Stimulated activated CD4-positive, alpha-beta T cell treated with anti-CD3 and anti-CD28 coated beads, Interleukin-4, amount 100 ng/mL, for 1 hour (primary cell): ENCODE measurements at regions not wholly inside any gene's neighbourhood (a gene's known extent, or its start where the extent isn't known, plus 50 kb on each side); places are given as distances from the start of the nearest gene placed in this dataset.

Source experiments
- DNase-seq: peaks from one replicate; pipeline ENCODE4 v3.0.0-alpha.2; 2020

DNA sequence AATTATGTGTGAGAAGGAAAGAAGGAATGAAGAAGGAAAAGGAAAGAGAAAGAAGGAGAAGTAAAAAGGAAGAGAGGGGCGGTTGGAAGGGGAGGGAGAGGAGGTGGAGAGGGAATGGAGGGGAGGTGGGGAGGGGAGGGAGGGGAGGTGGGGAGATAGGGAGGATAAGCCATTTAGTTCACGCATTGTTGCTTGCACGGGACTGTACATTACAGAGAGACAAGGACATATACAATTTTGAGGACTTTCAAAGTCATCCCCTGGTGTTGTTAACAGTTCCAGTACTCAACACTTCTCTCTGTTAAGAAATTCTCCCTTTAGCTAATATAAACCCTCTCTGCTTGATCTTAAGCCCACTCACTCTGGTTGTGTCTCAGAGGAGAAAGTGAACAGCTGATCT, 312.5 kb downstream of the GRIN2B start:
- no peak for DNase-seq

DNA sequence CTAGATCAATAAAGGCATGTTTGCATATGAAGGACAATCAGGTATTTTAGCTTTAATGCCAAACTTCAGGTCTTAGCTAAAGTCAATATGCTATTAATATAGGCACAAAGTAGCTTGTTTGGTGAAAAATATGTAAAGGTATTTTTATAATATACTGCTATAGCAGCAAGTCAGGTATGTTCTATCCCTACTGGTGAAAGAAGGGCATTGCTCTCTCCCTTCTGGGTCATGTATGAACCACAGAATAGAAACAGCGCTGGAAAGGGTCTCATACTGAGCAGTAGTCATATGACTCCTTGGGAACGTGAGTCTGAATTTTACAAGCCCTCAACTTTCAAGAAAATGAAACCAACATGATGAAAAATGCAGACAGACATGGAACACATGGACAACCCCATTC, 314.6 kb downstream of the GRIN2B start:
- DNase-seq = no peak

DNA sequence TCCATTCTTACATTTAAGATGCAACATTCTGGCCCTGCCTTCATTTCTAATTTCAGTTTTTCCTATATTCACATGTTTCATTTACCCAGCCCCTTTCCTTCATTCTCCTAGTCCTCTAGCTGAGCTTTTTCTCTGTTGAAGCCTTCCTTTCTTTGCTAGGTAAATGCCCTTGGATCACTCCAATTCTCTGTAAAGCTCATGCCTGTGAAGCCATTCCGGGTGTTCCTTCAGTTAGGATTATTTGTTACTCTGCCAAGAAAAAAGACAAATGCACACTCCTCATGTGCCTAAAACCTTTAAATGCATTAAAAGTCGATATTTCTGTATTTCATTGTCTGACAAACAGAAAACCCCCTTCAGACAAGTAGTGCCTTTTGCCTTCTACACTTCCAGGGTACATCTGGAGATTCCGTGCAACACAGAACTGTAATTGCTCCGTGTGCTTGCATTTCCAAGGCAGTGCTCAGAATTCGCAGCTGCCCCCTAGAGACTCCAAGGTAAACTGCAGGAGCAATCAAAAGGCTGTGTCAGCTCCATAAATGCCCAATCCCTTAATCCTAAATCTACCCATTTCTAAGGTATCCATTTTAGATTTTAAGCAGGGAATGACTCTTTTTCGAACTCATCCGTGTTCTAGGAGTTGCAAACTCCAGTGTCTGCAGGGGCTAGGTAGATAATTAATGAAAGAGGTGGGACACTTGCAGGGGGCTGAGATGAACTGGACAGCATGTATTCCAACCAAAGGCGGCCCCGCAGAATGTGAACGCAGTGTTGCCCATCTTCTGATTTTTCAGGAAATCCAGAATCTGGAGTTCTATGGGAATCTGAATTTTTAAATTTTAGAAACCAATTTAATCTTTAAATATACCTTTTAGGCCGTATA, 320.2 kb downstream of the GRIN2B start:
- peak; percentile 7 for DNase-seq

DNA sequence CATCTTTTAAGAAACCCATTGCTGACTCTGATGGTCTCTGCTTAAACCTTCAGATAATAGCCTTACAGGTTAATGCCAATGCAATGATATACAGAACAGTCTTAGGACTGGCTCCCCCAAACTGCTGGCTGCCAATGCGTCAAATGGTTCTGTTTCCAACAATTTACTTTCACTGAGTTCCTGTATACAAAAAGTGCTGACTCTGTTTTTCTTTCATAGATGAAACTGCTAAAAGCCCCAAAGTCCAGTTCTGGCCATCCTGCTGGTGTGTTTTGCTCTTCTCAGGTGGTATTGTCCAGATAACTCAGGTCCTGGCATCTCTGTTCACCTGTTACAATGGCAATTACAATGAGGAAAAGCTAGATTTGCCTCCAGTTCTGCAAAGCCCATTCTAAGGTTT, 326.9 kb downstream of the GRIN2B start:
- no peak for DNase-seq

DNA sequence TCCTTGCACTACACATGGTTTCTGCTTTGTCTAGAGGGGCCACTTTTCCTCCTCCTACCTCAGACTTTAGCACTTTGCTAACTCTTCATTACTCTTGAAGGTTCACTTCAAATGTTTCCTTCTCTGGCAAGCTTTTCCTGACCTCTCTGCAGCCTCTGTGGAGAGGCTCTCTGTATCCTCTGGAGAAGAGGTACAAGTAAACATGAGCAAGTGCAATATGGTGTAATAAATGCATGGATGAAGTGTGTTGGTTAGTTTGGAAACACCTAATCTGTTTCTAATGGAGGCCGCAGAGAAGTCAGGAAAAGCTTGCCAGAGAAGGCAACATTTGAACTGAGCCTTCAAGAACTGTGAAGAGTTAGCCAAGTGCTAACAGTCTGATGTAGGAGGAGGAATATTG, 329.3 kb downstream of the GRIN2B start:
- DNase-seq = no peak

DNA sequence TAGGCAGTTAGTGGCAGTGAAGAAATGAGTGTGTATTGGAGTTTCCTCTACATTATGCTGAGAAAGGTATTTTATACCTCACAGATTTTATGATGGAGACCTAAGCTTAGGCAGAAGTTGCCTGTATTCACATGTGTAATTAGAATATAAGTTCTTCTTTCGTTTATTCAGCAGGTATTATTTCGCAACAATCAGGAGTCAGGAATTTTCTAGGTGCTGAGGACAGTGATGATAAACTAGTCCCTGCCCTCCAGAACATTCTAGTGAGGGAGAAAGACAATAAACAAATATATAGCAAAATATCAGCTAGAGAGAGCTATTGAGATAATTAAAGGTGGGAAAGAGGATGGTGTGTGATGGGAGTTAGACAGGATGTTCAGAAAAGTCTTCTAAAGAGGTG, 345.7 kb downstream of the GRIN2B start:
- DNase-seq = no peak

DNA sequence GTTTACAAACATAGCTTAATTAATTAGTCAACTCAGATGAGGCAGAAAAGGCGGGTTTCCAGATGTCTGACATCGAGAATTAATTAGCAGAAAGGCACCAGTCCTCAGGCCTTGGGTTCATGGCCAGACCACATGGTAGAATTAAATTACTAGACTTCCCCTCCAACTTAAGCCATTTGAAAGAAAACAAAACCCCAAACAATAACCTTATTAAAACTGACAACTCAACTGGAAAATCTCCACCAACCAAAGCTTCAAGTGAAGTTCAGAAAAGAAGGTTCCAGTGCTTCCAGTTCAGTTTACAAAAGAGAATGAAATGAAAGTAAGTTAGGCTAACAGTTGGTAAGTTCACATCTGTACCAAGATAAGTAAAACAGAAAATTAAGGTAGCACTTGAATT, 349.5 kb downstream of the GRIN2B start:
- no peak for DNase-seq

DNA sequence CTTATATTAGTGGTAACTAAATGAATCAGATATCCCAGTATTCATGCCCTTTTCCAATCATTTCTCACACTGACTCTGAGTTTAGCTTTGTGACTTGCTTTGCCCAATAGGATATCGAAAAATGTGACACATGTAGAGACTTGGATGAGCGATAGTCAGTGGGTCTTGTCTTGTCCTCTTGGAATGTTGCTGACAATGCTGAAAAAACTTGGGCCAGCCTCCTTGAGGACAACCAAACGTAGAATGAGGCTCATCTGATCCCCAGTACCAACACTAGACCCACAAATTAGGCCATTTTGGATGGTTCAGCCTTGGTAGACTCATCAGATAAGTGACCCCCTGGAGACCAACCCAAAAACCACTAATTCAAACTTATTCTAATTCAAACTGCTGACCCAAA, 351.0 kb downstream of the GRIN2B start:
- DNase-seq = no peak

DNA sequence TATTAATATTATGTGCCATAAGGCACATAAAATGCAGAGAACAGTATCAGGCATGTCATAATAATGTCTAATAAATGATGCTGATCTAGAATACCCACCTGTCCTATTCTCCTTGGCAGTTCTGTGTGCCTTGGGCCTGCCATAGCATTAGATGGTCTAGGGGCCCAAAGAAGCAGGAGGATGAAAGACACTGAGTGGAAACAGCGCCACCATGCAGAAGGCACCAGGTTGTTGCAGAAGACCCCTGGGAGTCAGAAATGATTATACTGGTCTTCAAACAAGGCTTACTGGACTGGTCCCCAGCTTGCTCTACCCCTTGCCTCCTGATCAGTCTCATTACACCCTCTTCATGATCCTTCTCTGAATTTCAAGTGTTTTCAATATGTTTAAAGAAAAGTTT, 353.3 kb downstream of the GRIN2B start:
- DNase-seq = no peak

DNA sequence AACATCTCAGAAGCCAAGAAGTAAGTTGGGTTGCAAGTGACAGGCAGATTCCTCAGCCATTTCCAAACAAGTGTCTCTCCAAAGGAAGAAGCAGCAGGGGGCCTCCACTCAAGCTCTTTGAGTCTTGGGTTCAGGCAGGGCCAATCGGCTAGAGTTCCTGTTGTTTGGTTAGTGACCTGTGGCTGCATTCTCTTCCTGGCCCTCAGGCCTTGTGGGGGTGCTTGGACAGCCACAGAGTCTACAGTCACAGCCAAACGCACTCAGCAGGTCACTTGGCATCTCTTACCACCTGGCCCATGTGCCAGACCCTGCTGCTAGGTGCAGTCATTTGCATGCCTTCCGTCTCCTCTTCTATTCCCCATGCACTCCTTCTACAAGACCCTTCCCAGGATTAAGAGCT, 353.9 kb downstream of the GRIN2B start:
- no peak for DNase-seq

DNA sequence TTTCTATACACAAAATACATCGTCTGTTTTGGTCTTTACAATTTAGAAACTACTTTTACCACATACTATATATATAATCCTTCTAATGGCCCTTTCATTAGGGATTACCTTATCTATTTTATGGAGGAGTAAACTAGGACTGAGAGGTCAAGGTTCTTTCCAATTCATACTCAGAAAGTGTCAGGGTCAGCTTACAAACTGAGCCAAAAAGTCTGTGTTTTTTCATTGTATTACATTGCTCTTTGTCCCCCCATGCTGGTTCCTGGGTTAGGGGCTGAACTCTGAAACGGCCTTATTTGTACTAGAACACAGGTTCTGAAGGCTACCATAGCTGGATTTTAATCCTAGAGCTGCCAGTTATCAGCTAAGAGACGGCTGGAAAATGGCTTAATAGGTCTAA, 368.1 kb downstream of the GRIN2B start:
- DNase-seq = no peak

DNA sequence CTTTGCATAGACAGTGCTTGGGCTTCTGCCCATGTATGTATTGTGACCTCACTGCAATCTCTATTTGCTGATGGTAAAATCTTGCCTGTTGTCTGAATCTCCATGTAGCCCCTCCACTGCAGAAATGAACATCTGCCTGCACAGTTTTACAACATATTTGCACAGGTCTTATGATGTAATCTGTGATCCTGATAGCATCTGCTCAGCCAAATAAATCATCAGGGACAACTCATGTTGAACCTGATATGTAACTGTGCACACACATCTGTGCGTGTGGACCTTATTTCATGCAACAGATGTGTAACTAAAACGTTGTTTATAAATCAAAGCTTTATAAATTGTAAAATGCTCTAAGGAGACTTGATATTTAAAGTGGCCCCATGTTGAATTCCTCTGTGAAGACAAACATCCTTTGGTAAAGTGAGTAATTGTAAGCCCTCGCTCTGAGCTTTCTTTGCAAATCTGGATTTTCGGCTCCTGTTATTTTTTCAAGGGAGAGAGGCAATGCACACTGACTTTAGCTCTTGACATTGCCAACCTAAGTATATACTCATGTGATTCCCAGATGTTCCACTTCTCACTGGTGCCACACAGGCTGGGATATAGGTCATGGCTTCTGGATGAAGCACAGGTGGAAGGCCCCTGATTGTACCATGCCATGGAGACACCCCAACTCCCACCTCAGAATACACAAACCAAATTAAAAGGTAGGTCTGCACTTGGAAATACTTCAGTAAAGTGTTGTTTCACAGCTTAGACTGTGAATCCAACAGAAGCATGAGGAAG, 371.3 kb downstream of the GRIN2B start:
- DNase-seq = no peak

DNA sequence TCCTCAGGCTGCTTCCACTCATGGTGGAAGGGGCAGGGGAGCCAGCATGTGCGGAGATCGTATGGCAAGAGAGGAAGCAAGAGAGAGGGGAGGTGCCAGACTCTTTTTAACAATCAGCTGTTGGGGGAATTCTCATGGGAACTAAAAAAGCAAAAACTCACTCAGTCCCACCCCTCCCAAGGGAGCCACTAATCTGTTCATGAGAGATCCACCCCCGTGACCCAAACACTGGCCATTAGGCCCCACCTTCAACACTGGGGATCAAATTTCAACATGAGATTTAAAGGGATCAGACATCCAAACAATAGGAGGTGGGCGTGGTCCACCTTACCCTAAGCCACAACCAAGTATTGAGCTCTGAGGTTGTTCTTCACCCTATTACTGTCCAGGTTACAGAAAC, 375.1 kb downstream of the GRIN2B start:
- DNase-seq = no peak

DNA sequence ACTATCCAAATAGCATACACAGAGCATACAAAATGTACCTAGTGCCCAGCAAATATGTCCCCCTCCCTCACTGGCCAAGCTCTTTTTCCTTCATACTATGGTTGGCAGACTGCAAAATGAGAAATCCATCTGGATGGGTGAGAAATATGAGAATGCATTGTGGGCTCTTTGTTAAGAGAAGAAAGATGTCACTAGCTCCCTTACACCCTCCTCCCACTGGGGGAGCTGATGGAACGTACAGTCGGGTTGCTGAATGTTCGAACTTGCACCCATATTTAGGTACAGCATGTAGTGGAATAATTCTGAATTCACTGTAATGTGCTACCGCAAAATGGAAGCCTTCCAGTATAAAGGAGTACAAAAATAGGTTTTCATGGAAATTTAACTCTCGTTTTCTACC, 377.4 kb downstream of the GRIN2B start:
- DNase-seq = no peak

DNA sequence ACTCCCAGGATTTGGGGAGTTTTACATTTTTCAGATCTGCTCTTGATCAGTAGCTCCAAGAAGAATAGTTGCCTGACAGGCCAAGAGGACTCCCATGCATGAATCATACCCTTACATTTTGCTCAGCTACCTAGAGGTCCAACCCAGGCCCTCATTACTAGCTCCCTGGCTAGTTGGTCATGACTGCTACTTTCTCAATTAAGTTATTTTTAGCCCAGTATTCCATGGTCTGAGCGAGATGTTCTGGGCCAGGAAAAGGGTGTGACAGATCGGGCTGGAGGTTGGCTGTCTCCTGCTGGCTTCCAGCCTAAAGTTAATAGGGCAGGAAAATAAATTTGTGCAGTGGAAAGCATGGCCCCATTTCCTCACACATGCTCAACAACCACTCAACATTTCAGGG, 379.2 kb downstream of the GRIN2B start:
- DNase-seq = no peak

DNA sequence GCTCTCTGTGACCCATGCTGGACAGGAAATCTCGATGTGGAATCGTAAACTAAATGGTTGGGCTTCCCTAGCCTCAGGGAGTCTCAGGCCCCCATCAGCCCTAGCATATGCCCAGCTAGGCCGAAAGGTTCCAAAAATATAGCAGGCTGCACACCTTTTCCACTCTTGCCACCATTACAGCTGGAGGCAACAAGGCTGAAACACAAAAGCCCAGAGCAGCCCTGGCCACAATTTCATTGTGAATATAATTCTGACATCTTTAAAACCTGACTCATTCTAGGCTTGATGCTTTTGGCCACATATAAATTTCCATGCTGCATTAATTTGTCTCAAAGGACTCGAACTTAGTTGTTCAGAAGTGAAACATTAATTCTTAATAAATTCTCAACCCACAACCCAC, 382.2 kb downstream of the GRIN2B start:
- no peak for DNase-seq

DNA sequence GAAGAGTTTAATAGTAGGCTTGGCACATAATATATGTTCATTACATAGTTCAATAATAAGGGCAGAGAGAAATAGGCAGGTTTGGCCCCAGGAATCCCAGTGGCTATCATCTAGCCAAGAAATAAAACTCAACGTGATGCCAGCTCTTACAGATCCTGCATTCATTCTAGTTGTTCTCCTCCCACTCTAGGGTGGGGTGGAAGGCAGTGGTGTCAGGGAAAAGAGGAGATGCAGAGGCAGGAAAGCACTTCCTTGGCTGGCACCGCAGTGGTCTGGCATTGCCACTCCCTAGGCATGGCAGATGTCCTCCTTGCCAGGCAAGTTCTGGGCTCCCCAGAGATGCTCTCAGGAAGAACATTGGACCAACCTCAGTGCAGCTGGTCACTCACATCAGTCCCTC, 383.6 kb downstream of the GRIN2B start:
- DNase-seq = no peak

DNA sequence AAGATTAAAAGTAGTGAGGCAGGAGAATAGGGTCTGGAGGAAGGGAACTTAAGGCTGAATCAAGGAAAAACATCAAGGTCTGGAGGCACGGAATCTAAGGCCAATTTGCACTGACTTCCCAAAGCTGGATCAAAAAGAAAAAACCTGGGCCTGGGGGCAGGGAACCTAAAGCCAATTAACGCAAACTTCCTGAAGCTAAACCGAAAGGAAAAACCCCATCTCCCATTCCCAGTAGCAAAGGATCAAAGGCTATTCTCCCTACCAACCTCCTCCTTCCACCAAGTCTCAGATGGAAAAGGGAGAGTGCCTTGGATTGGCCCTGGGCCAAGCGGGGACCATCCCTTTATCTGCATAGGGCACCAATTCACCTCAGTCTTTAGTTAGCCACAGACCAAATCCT, 384.2 kb downstream of the GRIN2B start:
- no peak for DNase-seq

DNA sequence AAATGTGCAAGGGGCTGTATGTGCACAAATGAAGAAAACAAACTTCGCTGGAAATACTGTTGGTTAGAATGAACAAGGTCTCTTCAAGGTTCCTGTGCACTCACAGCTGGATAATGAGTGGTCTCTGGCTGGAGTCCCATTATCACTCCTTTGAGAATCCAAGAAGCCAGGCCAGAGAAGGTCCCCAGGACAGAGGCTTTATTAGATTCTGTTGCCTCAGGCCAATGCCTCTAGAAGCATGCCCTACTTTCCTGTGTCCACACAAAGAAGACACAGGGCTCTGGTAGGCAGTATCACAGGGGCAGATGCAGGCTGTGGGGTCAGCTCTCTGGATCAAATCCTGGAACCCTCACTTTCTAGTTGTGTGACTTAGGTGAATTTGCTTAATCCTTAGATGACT, 384.7 kb downstream of the GRIN2B start:
- DNase-seq = no peak

DNA sequence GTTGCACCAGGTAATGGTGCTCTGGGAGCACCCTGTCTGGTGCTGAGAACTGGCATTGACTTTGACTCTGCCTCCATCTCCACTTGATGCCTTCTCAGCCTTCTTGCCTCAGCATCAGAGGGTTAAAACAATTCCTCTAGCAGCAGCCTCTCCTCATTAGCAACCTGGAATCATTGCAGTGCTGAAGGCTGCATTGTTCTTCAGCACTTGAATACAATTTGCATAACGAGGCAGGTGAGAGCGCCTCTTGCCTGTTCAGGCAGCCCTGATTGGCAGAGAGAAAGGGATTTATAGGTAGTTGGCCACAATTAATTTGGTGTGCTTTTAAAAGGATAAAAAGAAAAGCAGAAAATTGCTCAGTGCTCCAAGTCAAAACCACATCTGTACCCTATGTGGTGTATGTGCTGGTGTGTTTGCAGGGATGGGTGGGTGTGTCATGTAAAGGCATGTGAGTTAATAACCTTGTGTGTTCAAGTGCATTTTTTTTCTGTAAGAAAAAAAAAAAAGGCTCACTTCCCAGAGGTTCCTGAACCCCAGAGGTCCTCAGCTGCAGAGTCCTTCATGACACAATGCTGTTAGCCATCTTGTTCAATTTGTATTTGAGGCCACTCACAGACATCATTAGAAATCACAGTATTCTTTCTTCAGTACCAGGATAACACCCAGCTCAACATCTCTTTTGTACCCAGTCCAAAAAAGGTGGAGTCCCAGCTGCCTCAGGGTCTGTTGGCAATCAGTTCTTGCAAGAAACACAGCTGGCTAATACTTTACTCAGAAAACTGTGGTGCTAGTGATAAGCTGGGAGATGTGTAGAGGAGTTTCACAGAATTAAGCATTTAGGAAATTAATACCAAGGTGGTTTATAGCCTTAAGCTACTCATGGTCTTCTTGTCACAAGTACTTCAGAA, 385.6 kb downstream of the GRIN2B start:
- DNase-seq = no peak

DNA sequence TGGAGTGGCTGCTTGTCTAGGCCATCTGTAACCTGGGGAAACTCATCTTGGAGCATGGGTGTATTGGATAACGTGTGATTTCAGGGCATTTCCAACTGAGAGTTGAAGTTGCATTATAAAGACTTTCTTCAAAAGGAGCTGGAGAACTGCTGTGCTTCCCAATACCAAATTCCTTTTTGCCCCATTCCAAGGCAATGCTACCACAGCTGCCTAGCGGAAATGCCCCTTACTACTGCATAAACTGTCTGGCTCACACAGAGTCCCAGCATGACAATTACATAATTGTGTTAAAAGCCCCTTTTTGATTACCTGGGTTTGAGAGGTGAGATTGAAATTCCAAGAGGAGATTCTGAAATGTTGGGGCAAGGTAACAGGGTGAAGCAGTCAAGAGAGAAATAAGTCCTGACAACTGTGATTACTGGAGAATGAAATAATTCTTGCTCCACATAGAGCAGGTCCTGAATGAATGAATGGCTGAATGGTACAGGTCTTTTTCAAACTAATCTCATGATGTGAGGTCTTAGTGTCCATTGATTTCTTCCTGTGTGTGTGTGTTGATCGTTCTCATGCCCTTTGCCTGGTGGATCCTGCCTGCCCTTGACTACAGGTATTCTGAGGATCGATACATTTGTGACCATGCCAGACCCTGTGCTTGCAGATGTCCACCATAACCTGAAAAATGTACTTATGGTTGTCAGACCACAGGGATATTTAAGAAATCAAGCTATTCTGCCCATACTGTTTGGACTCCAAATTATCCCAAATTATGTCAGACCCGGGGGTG, 386.5 kb downstream of the GRIN2B start:
- no peak for DNase-seq
